NCI-H146 treated with DMSO at 0.1 percent for 48 hours (cell line): ENCODE measurements at regions not wholly inside any gene's neighbourhood (a gene's known extent, or its start where the extent isn't known, plus 50 kb on each side); places are given as distances from the start of the nearest gene placed in this dataset.

ENCODE experiments used
- DNase-seq: peaks from one replicate; lab custom pipeline; 2025; ENCODE audit not compliant: unreplicated experiment; lab: John Stamatoyannopoulos, UW

DNA sequence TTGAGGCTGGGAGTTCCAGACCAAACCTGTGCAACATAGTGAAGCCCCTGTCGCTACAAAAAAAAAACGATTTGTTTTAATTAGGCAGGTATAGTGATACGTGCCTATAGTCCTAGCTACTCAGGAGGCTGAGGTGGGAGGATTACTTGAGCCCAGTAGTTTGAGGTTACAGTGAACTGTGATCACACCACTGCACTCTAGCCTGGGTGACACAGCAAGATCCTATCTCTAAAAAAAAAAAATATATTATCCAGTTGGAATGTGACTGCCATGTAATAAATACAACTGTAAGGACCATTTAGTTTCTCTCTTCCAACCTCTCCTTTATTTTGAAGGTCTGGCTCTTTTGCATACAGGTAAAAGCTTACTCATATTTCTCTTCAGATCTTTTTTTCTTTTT lies 571.5 kb downstream of the UTRN start:
- DNase-seq, result no peak

DNA sequence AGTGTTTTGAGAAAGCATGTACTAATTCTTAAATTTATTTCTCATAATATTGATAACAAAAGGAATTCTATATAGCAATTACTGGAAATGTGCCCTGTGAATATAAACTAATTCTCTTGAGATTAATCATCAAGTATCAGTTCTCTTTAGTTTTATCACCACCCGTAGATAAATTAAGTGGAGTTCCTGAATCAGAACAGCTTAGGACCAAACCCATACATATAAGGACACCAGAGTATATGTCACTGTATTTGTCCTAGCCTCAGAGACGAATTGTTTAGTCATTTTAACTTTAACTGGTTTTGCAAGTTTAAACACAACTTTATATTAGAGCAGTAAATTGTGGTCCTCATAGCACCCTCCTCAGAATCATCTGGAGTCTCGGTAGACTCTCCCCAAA lies 572.0 kb downstream of the UTRN start:
- DNase-seq, result no peak

DNA sequence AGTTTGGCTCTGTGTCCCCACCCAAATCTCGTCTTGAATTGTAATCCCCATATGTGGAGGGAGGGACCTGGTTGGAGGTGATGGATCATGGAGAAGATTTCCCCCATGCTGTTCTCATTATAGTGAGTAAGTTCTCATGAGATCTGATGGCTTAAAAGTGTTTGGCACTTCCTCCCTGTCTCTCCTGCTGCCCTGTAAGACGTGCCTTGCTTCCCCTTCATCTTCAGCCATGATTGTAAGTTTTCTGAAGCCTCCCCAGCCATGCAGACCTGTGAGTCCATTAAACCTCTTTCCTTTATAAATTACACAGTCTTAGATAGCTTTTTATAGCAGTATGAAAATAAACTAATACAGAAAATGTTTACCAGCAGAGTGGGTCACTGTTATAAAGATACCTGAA lies 577.6 kb downstream of the UTRN start:
- DNase-seq, result no peak

- DNase-seq, result no peak
These were observed 582.6 kb downstream of the UTRN start for GRCh38 chr6:144867761-144868160.

DNA sequence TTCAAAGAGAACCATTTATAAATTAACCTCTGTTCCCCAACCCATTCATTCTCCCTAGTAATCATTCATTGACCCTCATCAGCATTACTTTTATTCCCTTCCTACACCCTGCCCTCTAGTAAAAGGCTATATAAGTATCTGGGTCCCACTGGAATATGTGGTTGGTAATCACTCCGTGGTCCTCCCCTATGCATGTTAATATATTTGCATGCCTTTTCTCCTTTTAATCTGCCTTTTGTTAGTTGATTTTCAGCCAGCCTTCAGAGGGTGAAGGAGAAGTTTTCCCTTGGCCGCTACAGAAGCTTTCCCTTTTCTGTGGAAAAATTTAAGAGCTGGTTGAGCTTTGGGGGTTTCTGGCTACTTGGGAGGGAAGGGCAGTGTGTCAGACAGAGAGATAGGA lies 585.6 kb downstream of the UTRN start:
- no peak for DNase-seq

DNA sequence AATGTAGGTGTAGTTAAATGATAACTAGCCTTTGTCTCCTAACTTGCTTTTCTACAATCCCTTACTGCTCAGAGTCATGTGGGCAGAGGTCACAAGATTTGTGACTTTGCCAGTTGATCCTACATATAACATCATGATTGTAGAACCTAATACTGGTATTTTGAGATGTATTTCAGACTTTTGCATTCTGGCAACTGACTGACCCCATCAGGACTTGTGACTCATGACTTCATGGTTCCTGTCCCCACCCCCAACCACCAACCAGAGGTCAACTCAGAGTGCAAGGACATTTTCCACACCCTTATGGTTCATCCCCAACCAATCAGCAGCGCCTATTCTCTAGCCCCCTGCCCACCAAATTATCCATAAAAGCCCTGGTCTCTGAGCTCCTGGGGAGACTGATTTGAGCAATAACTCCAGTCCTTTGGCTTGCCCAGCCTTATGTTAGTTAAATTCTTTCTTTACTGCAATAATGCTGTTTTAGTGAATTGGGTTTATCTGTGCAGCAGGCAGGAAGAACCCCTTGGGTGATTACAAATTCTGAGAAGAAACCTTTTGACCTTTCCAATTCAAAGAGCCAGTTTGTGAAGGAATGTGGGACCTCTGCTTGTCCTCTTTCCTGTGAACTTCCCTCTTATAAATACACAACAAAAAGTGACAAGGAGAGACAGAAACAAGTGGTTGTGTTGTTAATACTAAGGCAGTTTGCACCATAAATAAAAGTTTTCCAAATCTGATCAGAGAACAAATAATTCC lies 588.7 kb downstream of the UTRN start:
- DNase-seq, result no peak

- no peak for DNase-seq
These were observed 591.6 kb downstream of the UTRN start for GRCh38 chr6:144876689-144877088.

DNA sequence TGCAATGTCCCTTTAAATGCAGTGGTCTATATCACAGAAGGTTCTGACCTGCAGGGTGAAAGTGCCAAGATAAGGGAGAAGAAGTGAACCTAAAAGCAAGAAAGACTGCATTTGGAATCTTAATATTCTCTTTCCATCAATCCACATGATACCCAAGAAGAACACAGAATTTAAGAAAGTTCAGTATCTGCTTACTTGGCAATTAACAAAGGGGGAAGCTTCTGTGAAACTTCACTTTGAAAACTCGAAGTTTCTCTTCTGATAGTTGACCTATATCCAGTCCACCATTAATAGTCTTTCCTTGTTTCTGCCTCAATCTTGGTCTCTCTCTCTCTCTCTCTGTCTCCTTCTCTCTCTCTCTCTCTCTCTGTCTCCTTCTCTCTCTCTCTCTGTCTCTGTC lies 592.0 kb downstream of the UTRN start:
- DNase-seq, result no peak

GRCh38 chr6:144878577-144878976 lies 593.4 kb downstream of the UTRN start:
- DNase-seq, result no peak

GRCh38 chr6:144879436-144879835 lies 594.3 kb downstream of the UTRN start:
- no peak for DNase-seq

DNA sequence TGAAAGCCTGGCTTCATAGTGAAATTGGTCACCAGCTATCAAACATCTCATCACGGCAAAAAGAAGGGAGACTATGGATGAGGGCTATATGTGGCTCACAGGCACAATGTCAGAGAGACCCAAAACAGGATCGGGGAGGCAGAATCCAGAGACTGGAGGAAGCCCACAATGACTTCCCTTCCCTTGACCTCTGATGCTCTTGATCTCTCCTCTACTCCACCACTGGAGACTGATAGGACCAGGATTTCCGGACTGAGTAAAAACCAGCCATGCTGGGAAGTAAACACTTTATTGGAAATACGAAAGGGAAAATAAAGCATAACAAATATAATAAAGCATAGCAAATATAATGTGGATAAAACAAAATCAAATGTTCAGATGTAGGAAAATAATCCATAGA lies 597.3 kb downstream of the UTRN start:
- DNase-seq, result no peak

GRCh38 chr6:144883915-144884314 lies 598.8 kb downstream of the UTRN start:
- no peak for DNase-seq

GRCh38 chr6:144885817-144886216 lies 600.7 kb downstream of the UTRN start:
- DNase-seq, result no peak

- DNase-seq, result no peak
These were observed 601.5 kb downstream of the UTRN start for GRCh38 chr6:144886682-144887081.

DNA sequence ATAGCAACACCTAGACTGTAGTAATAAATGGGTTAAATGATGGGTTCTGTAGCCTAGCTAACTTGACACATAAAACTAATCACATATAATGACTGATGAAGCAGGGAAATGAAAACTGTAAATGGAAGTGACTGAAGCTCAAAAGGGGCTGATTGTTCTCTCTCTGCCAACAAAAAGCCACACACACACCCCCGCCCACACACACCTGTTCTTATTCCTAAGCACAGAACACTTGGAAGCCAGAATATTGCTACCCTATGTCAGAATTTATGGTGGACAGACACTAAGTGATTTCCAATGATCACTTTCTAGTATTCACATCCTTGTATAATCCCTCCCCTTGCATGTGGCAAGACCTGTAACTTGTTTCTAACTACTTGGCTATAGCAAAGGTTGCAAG lies 603.5 kb downstream of the UTRN start:
- no peak for DNase-seq

GRCh38 chr6:144893680-144894151 lies 608.6 kb downstream of the UTRN start:
- DNase-seq, result no peak

GRCh38 chr6:144894240-144894639 lies 609.1 kb downstream of the UTRN start:
- no peak for DNase-seq

DNA sequence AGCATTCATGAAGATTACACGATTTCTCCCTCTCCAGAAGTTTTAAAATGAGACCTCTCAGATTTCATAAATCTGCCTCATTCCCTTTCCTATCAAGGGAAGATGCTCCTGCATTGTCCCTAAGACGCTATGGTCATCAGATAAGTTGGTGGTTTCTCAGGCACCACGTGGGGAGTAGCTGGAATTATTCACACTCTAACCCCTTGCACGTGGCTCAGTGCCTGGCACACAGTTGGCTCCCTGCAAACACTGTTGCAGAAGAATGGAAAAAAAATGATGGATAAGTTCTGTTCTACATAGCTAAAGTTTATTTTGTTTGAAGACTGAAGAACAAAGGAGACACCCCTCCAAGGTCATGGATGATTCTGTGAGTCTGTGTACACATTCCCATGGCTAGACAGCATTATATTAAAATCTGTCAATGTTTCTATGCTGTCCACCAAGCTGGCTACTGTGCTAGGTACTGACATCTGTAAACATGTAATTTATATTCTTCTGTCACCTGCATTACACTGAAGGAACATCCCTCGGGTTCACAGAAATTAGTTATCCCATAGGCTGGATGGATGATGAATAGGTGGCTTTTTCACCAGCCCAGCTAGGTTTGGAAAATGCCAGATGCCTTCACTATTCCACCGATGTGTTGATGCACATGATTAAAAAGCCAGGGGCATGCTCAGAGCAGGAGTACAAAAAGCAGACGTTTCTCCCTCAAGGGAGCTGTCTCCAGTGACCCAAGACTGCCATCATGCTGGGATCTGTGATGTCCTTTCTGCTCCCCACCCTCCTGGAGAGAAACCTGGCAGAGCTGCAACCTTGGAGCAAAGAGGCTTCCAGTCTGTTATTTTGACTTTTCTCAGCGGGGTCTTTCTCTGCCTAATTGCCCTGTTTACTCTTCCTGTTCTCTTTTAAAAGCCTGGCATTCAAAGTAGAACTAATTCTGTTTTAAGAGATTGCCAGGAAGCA lies 610.5 kb downstream of the UTRN start:
- DNase-seq, result peak; percentile 71

DNA sequence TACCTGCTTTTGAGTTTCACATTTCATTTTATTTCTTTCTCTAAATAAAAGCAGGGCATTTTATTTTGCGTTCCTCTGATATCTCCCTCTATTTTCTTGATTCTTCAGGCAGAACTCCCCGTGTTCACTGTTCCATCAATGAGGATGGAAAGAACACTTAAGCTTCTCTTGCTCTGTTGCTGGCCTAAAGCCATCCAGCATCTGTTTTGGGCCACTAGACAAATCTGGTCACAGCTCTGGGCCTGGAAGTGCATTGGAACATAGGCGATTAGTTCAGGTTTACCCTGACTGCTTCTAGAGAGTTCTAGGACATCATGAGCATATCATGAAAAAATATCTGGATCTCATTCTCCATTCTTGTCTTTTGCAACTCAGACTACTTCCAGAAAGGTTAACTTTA lies 611.2 kb downstream of the UTRN start:
- DNase-seq, result no peak

GRCh38 chr6:144896871-144897270 lies 611.7 kb downstream of the UTRN start:
- no peak for DNase-seq

GRCh38 chr6:144897441-144897921 lies 612.3 kb downstream of the UTRN start:
- no peak for DNase-seq
